ENCODE measurements at regions not wholly inside any gene's neighbourhood (a gene's known extent, or its start where the extent isn't known, plus 50 kb on each side); places are given as distances from the start of the nearest gene placed in this dataset.

DNA sequence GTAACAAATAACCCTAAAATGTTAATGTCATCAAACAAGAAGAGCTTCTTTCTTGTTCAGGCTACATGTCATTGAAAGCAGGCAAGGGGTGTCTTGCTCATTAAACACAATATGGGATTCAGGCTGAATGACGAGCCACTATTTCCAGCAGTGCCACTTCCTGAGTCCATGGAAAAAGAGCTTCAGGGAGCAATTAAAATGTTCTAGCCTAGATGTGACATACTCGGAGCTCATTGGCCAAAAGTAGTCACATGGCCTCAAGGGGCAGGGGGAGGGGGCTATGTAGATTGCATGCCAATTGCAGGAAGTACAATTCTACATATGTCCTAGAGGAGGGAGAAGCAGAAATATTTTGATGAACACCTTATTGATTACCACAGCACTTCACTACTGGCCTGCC is 685.3 kb upstream of the ADGRL2 start:
- TF ChIP-seq, protein P1, sequence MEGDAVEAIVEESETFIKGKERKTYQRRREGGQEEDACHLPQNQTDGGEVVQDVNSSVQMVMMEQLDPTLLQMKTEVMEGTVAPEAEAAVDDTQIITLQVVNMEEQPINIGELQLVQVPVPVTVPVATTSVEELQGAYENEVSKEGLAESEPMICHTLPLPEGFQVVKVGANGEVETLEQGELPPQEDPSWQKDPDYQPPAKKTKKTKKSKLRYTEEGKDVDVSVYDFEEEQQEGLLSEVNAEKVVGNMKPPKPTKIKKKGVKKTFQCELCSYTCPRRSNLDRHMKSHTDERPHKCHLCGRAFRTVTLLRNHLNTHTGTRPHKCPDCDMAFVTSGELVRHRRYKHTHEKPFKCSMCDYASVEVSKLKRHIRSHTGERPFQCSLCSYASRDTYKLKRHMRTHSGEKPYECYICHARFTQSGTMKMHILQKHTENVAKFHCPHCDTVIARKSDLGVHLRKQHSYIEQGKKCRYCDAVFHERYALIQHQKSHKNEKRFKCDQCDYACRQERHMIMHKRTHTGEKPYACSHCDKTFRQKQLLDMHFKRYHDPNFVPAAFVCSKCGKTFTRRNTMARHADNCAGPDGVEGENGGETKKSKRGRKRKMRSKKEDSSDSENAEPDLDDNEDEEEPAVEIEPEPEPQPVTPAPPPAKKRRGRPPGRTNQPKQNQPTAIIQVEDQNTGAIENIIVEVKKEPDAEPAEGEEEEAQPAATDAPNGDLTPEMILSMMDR (IDR thresholded peaks at IDR 0.05; ENCODE audit: insufficient read depth, low read length), result no peak
- no peak for TF ChIP-seq POLR2AphosphoS5 (IDR thresholded peaks at IDR 0.05; ENCODE audit: low read depth)
- TF ChIP-seq, protein P2, sequence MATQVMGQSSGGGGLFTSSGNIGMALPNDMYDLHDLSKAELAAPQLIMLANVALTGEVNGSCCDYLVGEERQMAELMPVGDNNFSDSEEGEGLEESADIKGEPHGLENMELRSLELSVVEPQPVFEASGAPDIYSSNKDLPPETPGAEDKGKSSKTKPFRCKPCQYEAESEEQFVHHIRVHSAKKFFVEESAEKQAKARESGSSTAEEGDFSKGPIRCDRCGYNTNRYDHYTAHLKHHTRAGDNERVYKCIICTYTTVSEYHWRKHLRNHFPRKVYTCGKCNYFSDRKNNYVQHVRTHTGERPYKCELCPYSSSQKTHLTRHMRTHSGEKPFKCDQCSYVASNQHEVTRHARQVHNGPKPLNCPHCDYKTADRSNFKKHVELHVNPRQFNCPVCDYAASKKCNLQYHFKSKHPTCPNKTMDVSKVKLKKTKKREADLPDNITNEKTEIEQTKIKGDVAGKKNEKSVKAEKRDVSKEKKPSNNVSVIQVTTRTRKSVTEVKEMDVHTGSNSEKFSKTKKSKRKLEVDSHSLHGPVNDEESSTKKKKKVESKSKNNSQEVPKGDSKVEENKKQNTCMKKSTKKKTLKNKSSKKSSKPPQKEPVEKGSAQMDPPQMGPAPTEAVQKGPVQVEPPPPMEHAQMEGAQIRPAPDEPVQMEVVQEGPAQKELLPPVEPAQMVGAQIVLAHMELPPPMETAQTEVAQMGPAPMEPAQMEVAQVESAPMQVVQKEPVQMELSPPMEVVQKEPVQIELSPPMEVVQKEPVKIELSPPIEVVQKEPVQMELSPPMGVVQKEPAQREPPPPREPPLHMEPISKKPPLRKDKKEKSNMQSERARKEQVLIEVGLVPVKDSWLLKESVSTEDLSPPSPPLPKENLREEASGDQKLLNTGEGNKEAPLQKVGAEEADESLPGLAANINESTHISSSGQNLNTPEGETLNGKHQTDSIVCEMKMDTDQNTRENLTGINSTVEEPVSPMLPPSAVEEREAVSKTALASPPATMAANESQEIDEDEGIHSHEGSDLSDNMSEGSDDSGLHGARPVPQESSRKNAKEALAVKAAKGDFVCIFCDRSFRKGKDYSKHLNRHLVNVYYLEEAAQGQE (IDR thresholded peaks at IDR 0.05; ENCODE audit: insufficient replicate concordance, low read depth), result no peak
